ENCODE measurements at regions not wholly inside any gene's neighbourhood (a gene's known extent, or its start where the extent isn't known, plus 50 kb on each side); places are given as distances from the start of the nearest gene placed in this dataset.
A peak's percentile ranks its signal among the peaks of the same experiment; 100 is the strongest.

DNA sequence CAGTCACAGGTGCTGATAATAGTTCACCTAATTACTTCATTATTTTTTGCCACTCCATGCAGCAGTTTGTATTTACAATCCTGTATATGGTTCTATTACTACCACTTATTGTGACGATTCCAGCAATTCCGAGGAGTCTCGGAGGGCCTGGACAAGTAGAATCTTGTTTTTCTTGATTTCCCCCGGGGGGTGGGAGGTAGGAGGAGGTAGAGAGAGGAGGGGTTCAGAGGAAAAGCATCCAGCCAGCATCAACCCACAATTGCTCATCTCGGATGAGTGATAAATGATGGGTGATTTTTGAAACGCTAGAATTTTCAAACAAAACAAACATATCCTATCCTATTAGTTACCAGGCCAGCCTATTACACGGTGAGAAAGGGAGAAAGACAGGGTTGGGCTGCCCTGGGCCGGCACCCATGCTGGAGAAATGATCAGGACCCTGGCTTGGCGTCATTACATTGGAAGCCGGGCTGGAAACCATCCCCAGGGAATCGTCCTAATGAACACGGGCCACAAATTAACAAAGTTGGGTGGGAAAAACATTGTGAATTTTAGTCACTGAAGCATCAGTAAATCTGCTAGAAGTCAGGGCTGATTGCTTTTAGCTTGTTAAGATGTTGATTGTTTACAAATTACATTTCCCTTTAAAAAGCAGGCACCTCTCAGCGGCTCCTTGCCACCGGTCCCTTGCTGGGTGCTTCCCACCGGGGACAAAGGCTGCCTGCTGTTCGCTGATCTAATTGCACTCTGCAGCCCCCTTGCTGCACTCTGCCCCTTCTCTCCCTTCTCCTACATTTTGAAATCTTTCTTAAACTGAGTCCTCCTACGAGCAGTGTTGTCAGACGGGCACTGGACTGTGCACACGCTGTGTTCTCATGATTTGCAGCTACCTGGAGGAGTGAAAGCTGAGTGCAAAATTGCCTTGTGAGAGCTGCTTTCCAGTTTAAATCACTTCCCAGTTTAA is 95.5 kb downstream of the FAM204A start:
- no peak overlapping the region for H3K4me3 ChIP-seq
- no peaks in the 10 kb centered on the region for H3K4me1 ChIP-seq (replicated peaks in 1 of 2)
- WGBS, 10 experiments = 13 to 93% (median 30%) methylated on average over 3 to 11 of the region's 19 CpGs
- no peak overlapping the region for H3K27ac ChIP-seq
- in situ Hi-C loops (cut with MboI; ENCODE audit: low pct_unique_long_range_greater_than_20kb in 2 of 9, low sequenced_read_pairs in 9 of 9, unreplicated experiment in 9 of 9) = loop anchor here in 8 of 9 experiments (25.0 kb wide), 5 partner anchors 359 to 1034 kb away; partner anchors contain the start of gene EMX2 (in 7 of the 8)
- ATAC-seq (replicated peaks in 6 of 8) = no peak

DNA sequence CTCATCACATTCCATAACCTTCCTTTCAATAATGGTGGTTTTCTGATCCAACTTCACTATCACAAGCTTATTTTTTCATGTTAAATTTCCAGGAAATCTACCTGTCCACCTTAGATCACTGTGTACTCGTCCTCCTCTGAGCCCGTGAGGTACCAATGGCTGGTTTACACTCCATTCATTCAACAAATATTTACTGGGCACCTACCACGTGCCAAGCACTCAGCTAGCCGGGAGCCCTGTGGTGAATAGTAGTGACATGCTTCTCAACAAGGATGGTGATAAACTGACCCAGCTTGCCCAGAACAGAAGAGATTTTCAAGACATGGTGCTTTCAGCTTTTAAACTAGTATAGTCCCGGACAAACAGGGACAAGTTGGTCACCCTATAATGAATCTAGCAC is 98.2 kb downstream of the FAM204A start:
- in situ Hi-C loops (cut with MboI; ENCODE audit: low pct_unique_long_range_greater_than_20kb in 2 of 9, low sequenced_read_pairs in 9 of 9, unreplicated experiment in 9 of 9) = loop anchor here in 8 of 9 experiments (25.0 kb wide), 5 partner anchors 357 to 1032 kb away; partner anchors contain the start of gene EMX2 (in 7 of the 8)
- no peak overlapping the region for H3K27ac ChIP-seq
- no peaks in the 10 kb centered on the region for H3K4me1 ChIP-seq (replicated peaks in 1 of 2)
- ATAC-seq (replicated peaks in 6 of 8) = no peak
- H3K4me3 ChIP-seq = no peak overlapping the region
- WGBS, 10 experiments = 40 to 100% (median 75%) methylated on average over 1 to 5 of the region's 5 CpGs; no CpG with 5 or more reads in 3 of the 10 experiments

DNA sequence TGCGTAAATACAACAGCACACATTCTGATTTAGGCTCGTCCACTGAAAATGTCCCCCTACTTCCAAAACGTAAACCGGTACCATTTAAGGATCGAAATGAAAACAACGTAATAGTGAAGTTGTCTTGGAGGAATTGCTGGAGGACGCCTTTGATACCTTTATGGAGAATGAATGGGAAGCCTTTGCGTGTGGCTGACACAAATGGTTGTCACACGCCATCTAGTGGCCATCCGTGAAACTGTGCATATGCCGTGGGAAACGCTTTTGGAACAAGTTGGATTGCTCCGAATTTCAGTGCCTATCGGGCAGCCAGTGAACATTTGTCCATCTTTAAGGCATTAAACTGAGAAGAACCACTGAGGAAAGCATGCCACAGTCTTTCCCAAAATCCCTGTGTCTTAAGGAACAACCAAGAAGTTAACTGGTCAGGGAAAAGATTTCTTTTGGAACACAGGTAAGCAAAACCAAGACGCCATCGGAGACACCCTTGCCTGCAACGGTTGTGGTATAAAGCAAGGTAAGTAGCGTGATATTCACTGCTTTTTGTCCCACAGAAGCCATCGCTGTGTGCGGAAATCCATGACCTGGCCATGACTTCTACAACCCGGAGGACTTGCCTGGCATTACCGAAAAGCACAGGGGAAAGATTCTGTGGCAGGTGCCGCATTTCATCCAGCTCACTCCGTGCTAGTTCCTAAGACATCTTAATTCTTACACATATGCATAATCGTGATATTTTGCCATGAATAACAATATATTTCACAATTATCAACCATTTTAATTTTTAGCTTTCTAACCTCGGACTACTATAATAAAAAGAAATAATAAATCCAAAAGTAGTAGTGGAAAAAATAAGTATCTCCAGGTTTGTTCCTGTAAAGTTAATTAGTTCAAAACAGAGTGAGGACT is 100.6 kb downstream of the FAM204A start:
- Histone ChIP-seq H3K4me1 (replicated peaks in 1 of 2) (no peaks in the 10 kb centered on the region), H3K27ac (no peak overlapping the region), H3K4me3 (no peak overlapping the region)
- peak; percentile 49 to 89 (median 58) for ATAC-seq (replicated peaks in 6 of 8)
- in situ Hi-C loops (cut with MboI; ENCODE audit: low pct_unique_long_range_greater_than_20kb in 2 of 9, low sequenced_read_pairs in 9 of 9, unreplicated experiment in 9 of 9) = loop anchor here in 8 of 9 experiments (25.0 kb wide), 5 partner anchors 354 to 1029 kb away; partner anchors contain the start of gene EMX2 (in 7 of the 8)
- 4 to 50% (median 22%) methylated on average over 5 to 24 of the region's 26 CpGs for WGBS, 10 experiments

DNA sequence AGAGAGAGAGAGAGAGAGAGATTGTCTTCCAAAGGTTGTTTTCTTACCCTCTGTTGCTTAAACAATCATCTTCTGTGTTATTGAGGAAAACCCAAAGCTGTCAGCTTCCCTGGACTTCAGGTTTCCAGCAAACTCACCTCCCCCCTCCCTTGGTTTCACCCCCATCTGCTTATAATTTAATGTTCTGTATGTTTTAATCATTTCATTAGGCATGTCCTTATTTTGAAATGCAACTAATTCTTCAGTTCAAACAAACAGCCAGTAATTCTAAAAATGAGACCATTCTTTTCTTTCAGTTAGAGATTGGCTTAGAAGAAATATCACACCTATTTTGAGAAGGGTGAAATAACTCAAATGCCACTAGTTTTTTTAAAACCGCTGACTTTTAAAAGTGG is 102.9 kb downstream of the FAM204A start:
- no peaks in the 10 kb centered on the region for H3K4me1 ChIP-seq (replicated peaks in 1 of 2)
- in situ Hi-C loops (cut with MboI; ENCODE audit: low pct_unique_long_range_greater_than_20kb in 2 of 9, low sequenced_read_pairs in 9 of 9, unreplicated experiment in 9 of 9) = loop anchor here in 8 of 9 experiments (10.0 to 25.0 kb wide), 6 partner anchors 184 to 1027 kb away; partner anchors contain the start of gene EMX2 (in 7 of the 8)
- 9 to 100% (median 80%) methylated on average over 1 of the region's 1 CpG for WGBS, 10 experiments

DNA sequence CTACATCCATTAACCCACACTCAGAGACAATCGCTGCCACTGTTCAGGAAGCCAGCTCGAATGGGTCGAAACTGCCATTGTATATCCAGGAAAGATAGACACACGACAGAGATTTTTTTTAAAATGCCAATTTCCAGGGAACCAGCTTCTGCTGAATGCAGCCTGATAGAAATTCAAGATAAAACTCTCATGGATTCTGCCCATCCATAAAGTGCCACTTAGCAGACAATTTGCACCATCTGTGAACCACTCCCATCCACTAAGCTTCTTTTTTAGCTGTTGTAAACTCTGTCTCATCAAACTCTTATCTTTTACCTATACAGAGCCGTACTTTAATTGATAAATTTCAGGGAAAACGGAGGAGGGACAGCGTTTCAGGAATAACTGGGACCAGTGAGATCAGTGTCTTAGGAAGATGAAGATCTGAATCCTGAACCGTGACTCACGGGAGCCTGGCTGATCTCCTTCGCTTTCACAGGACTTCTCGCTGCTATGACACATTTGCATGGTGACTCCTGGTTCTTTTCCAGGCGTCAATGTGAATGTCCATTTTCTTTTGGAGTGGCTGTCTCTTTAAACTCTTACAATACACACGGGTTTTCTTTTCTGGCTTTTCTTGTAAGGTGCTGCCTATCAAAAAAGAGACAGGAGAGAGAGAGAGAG is 103.4 kb downstream of the FAM204A start:
- no peak overlapping the region for H3K4me3 ChIP-seq
- H3K4me1 ChIP-seq (replicated peaks in 1 of 2) = no peaks in the 10 kb centered on the region
- peak in 3 of 8 experiments; percentile 58 to 95 (median 89) for ATAC-seq (replicated peaks in 6 of 8)
- H3K27ac ChIP-seq = no peak overlapping the region
- WGBS, 10 experiments = 0 to 95% (median 44%) methylated on average over 2 to 13 of the region's 13 CpGs
- in situ Hi-C loops (cut with MboI; ENCODE audit: low pct_unique_long_range_greater_than_20kb in 2 of 9, low sequenced_read_pairs in 9 of 9, unreplicated experiment in 9 of 9) = loop anchor here in 8 of 9 experiments (10.0 to 25.0 kb wide), 6 partner anchors 184 to 1026 kb away; partner anchors contain the start of gene EMX2 (in 7 of the 8)

More for the DNA sequence above, 102.9 kb downstream of the FAM204A start:
- no peak for ATAC-seq (replicated peaks in 6 of 8)
- no peak overlapping the region for H3K27ac ChIP-seq
- H3K4me3 ChIP-seq = no peak overlapping the region

DNA sequence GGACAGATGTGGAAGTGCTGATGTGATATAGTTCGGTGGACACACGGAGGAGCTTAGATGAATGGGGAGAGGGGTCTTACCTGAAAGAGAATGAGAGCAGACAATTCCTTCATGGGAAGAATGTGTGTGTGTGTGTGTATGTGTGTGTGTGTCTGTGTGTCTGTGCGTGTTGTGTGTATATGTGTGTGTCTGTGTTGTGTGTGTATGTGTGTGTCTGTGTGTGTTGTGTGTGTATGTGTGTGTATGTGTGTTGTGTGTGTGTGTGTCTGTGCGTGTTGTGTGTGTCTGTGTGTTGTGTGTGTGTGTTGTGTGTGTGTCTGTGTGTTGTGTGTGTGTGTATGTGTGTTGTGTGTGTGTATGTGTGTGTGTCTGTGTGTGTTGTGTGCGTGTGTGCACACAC is 104.2 kb downstream of the FAM204A start:
- Histone ChIP-seq H3K4me1 (replicated peaks in 1 of 2) (no peaks in the 10 kb centered on the region), H3K4me3 (no peak overlapping the region), H3K27ac (no peak overlapping the region)
- in situ Hi-C loops (cut with MboI; ENCODE audit: low pct_unique_long_range_greater_than_20kb in 2 of 9, low sequenced_read_pairs in 9 of 9, unreplicated experiment in 9 of 9) = loop anchor here in 8 of 9 experiments (10.0 to 25.0 kb wide), 6 partner anchors 183 to 1026 kb away; partner anchors contain the start of gene EMX2 (in 7 of the 8)
- WGBS, 10 experiments = 17 to 100% (median 80%) methylated on average over 1 to 2 of the region's 5 CpGs; no CpG with 5 or more reads in 3 of the 10 experiments
- ATAC-seq (replicated peaks in 6 of 8) = no peak

DNA sequence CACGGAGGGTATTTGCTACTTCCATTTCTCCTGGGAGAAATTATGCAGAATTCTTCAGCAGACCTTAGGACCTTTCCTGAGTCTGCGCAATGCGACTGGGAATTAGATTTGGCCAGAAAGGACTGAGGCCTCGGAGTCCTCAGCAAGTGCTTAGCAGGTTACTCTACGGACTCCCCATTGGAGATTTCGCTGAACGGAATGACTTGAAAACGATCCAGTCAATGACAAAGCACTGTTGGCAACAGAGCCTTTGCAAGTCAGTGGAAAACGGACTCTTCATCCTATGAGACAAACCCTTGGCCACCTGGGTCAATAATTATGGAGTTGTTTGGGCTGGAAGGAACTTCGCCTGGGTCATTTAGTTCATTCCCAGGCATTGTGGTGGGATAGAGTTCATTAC is 107.4 kb downstream of the FAM204A start:
- in situ Hi-C loops (cut with MboI; ENCODE audit: low pct_unique_long_range_greater_than_20kb in 2 of 9, low sequenced_read_pairs in 9 of 9, unreplicated experiment in 9 of 9) = loop anchor here in 8 of 9 experiments (10.0 to 25.0 kb wide), 6 partner anchors 180 to 1022 kb away; partner anchors contain the start of gene EMX2 (in 7 of the 8)
- Histone ChIP-seq H3K4me1 (replicated peaks in 1 of 2) (no peaks in the 10 kb centered on the region), H3K4me3 (no peak overlapping the region), H3K27ac (no peak overlapping the region)
- 50 to 89% (median 79%) methylated on average over 4 to 10 of the region's 10 CpGs for WGBS, 10 experiments
- ATAC-seq (replicated peaks in 6 of 8) = no peak

DNA sequence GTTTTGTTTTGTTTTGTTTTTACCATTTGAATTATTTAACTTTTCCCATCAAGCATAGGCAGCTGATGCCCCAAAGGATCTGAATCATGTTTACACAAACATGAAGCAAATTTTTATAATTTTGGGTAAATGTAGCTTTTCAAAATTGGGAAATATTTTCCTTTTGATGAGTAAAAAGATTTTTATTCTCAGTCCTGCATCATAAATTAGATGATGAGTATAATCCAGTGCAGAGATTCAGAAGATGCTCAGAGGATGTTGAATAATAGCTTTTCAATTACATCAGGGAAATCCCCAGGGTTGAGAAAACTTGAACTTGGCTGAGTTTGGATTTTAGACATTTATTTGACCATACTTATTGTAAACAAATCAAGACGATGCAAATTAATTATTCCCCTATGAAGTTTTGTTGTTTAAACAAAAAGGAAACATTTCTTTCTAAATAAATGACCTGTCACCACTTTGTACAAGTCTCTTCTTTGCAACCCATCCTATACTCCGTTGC is 121.7 kb downstream of the FAM204A start:
- Histone ChIP-seq H3K4me3 (no peak overlapping the region), H3K4me1 (replicated peaks in 1 of 2) (peaks cover 3 to 15% of the 10 kb centered on the region in 2 donors), H3K27ac (no peak overlapping the region)
- 4 to 89% (median 50%) methylated on average over 1 to 2 of the region's 2 CpGs; no CpG with 5 or more reads in 1 of the 10 experiments for WGBS, 10 experiments
- in situ Hi-C loops (cut with MboI; ENCODE audit: low pct_unique_long_range_greater_than_20kb in 2 of 9, low sequenced_read_pairs in 9 of 9, unreplicated experiment in 9 of 9) = no loop called here
- no peak for ATAC-seq (replicated peaks in 6 of 8)

DNA sequence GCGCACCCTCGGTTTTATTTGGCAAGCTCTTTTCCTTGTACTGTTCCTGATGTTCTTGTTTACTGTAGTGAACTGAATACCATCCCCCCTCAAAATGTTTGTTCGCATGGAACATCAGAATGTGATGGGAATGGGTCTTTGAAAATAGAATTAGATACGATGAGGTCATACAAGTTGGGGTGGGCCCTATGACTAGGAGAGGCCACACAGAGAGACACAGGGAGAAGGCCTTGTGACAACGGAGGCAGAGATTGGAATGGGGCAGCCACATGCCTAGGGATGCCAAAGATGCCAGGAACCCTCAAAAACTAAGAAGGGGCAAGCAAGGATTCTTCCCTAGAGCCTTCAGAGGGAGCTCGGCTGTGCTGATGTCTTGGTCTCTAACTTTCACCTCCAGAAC is 123.6 kb downstream of the FAM204A start:
- in situ Hi-C loops (cut with MboI; ENCODE audit: low pct_unique_long_range_greater_than_20kb in 2 of 9, low sequenced_read_pairs in 9 of 9, unreplicated experiment in 9 of 9) = no loop called here
- H3K4me3 ChIP-seq = no peak overlapping the region
- 31 to 100% (median 86%) methylated on average over 1 to 4 of the region's 6 CpGs; no CpG with 5 or more reads in 2 of the 10 experiments for WGBS, 10 experiments
- H3K27ac ChIP-seq = no peak overlapping the region
- peaks cover 3 to 15% of the 10 kb centered on the region in 2 donors for H3K4me1 ChIP-seq (replicated peaks in 1 of 2)
- peak in 1 of 8 experiments; percentile 36 for ATAC-seq (replicated peaks in 6 of 8)

DNA sequence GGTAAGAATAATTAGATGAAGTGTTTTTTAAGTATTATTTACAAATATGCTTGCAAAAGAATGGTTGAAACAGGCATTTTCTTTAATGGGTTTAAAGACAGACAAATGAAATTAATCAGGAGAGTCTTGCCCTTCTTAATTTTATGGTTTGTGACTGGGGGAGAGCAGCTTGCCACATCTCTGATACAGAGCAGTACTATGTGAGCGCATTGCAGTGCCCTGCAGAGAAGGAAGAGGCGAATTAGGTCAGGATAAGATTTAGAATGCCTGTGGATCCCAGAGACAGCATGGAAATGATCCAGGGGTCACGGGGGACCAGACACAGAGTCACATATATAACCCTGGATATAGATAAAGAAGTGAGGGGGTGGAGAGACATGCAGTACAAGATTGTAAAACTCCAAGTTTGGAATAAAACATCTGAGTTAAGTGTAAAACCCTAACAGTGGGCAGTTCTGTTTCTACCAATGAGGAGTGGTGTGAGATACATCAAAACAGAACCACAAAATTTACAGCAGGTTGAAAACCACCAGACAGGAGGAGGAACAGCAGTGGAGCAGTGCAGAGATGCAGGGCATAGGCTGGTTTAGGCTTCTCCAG is 125.5 kb downstream of the FAM204A start:
- WGBS, 10 experiments = 16 to 100% (median 64%) methylated on average over 1 to 3 of the region's 3 CpGs; no CpG with 5 or more reads in 4 of the 10 experiments
- in situ Hi-C loops (cut with MboI; ENCODE audit: low pct_unique_long_range_greater_than_20kb in 2 of 9, low sequenced_read_pairs in 9 of 9, unreplicated experiment in 9 of 9) = no loop called here
- no peak overlapping the region for H3K27ac ChIP-seq
- no peak overlapping the region for H3K4me3 ChIP-seq
- peaks cover 3 to 15% of the 10 kb centered on the region in 2 donors for H3K4me1 ChIP-seq (replicated peaks in 1 of 2)
- ATAC-seq (replicated peaks in 6 of 8) = peak in 2 of 8 experiments; percentile 21 to 38

DNA sequence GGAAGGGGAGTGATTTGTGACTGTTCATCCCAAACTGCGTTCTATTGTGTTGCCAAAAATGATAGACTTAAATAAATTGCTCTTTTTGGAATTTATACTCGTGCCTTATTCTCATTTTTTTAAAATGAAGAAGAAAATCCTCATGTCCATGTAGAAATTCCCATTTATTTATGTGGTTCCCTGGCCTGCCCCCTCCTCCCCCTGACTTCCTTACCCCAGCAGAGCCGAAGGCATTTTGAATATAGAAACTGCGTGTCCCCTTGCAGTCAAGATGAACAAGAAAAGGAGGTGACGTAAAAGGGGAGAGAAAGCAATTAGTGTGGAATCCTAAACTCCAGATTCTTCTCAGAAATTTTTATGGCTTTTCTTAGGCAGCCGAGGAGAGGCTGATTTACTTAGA is 126.1 kb downstream of the FAM204A start:
- no peak overlapping the region for H3K27ac ChIP-seq
- in situ Hi-C loops (cut with MboI; ENCODE audit: low pct_unique_long_range_greater_than_20kb in 2 of 9, low sequenced_read_pairs in 9 of 9, unreplicated experiment in 9 of 9) = no loop called here
- no peak for ATAC-seq (replicated peaks in 6 of 8)
- peaks cover 3 to 15% of the 10 kb centered on the region in 2 donors for H3K4me1 ChIP-seq (replicated peaks in 1 of 2)
- H3K4me3 ChIP-seq = no peak overlapping the region
- WGBS, 10 experiments = 0 to 63% (median 45%) methylated on average over 1 to 6 of the region's 6 CpGs; no CpG with 5 or more reads in 1 of the 10 experiments

Data from motor neuron (in vitro differentiated cells).